IPS-20b (cell line): ENCODE measurements at regions not wholly inside any gene's neighbourhood (a gene's known extent, or its start where the extent isn't known, plus 50 kb on each side); places are given as distances from the start of the nearest gene placed in this dataset.

Experiments used
- H3K27ac ChIP-seq: one replicate; pipeline ENCODE4 v1.5.1; 2013; ENCODE audit warnings: low read length
- H3K27me3 ChIP-seq: 2 replicates; pipeline ENCODE4 v1.6.1; 2013; ENCODE audit warnings: mild to moderate bottlenecking, low read length, inconsistent platforms; ENCODE audit not compliant: insufficient read depth
- H3K36me3 ChIP-seq: 2 replicates; pipeline ENCODE4 v1.6.1; 2013; ENCODE audit warnings: low read depth, mild to moderate bottlenecking, inconsistent platforms, low read length, moderate library complexity; ENCODE audit not compliant: insufficient read depth
- H3K4me1 ChIP-seq: 2 replicates; pipeline ENCODE4 v1.6.1; 2013; ENCODE audit warnings: mild to moderate bottlenecking, control low read depth, inconsistent platforms, low read length, moderate library complexity; ENCODE audit not compliant: insufficient read depth
- H3K4me3 ChIP-seq: 2 replicates; pipeline ENCODE4 v1.5.1; 2013; ENCODE audit warnings: mild to moderate bottlenecking, low read length, inconsistent platforms
- H3K9ac ChIP-seq: 2 replicates; pipeline ENCODE4 v1.6.1; 2013; ENCODE audit warnings: low read depth, mild to moderate bottlenecking, inconsistent platforms, low read length, moderate library complexity
- H3K9me3 ChIP-seq: 2 replicates; pipeline ENCODE4 v1.6.1; 2013; ENCODE audit warnings: mild to moderate bottlenecking, low read depth, low read length, inconsistent platforms; ENCODE audit not compliant: insufficient read depth

GRCh38 chr6:41429506-41430504, 94.4 kb downstream of the NCR2 start:
- Histone ChIP-seq H3K9me3 (no peaks in the 10 kb centered on the region), H3K4me1 (peaks cover 16% of the 10 kb centered on the region; the same call in 1 of the 2 replicates), H3K27me3 (peaks cover 74% of the 10 kb centered on the region), H3K4me3 (no peak overlapping the region), H3K9ac (no peak overlapping the region), H3K27ac (no peak overlapping the region), H3K36me3 (no peaks in the 10 kb centered on the region)

- H3K27me3 ChIP-seq = peaks cover 63% of the 10 kb centered on the region
- H3K9me3 ChIP-seq = no peaks in the 10 kb centered on the region
- no peak overlapping the region for H3K4me3 ChIP-seq
- H3K4me1 ChIP-seq = peaks cover 19% of the 10 kb centered on the region; the same call in 1 of the 2 replicates
- no peak overlapping the region for H3K27ac ChIP-seq
- H3K9ac ChIP-seq = no peak overlapping the region
- no peaks in the 10 kb centered on the region for H3K36me3 ChIP-seq
These were observed 95.5 kb downstream of the NCR2 start for GRCh38 chr6:41430875-41431274.

GRCh38 chr6:41432280-41432679, 96.9 kb downstream of the NCR2 start:
- Histone ChIP-seq H3K9ac (no peak overlapping the region), H3K4me3 (no peak overlapping the region), H3K36me3 (no peaks in the 10 kb centered on the region), H3K27me3 (peaks cover 49% of the 10 kb centered on the region), H3K4me1 (peaks cover 12% of the 10 kb centered on the region; the same call in 1 of the 2 replicates), H3K27ac (no peak overlapping the region), H3K9me3 (no peaks in the 10 kb centered on the region)

GRCh38 chr6:41434803-41435481, 99.5 kb downstream of the NCR2 start:
- no peak overlapping the region for H3K4me3 ChIP-seq
- H3K9me3 ChIP-seq = no peaks in the 10 kb centered on the region
- H3K27me3 ChIP-seq = peaks cover 38% of the 10 kb centered on the region
- no peak overlapping the region for H3K9ac ChIP-seq
- H3K4me1 ChIP-seq = peaks cover 7% of the 10 kb centered on the region; the same call in 1 of the 2 replicates
- no peak overlapping the region for H3K27ac ChIP-seq
- H3K36me3 ChIP-seq = no peaks in the 10 kb centered on the region

GRCh38 chr6:41437604-41438003, 102.2 kb downstream of the NCR2 start:
- Histone ChIP-seq H3K4me3 (no peak overlapping the region), H3K27ac (no peak overlapping the region)

GRCh38 chr6:41438746-41439145, 103.3 kb downstream of the NCR2 start:
- Histone ChIP-seq H3K36me3 (no peaks in the 10 kb centered on the region), H3K9me3 (no peaks in the 10 kb centered on the region), H3K4me3 (no peak overlapping the region), H3K9ac (no peak overlapping the region), H3K27me3 (peaks cover 39% of the 10 kb centered on the region), H3K27ac (no peak overlapping the region), H3K4me1 (peaks cover 14% of the 10 kb centered on the region; the same call in 1 of the 2 replicates)

More at GRCh38 chr6:41437604-41438003, 102.2 kb downstream of the NCR2 start:
- Histone ChIP-seq H3K36me3 (no peaks in the 10 kb centered on the region), H3K9ac (no peak overlapping the region), H3K27me3 (peaks cover 38% of the 10 kb centered on the region), H3K4me1 (peaks cover 11% of the 10 kb centered on the region; the same call in 1 of the 2 replicates), H3K9me3 (no peaks in the 10 kb centered on the region)

- Histone ChIP-seq H3K27me3 (peaks cover 49% of the 10 kb centered on the region), H3K27ac (no peak overlapping the region), H3K9me3 (no peaks in the 10 kb centered on the region), H3K9ac (no peak overlapping the region), H3K36me3 (no peaks in the 10 kb centered on the region), H3K4me1 (peaks cover 20% of the 10 kb centered on the region; the same call in 1 of the 2 replicates), H3K4me3 (no peak overlapping the region)
These were observed 104.4 kb downstream of the NCR2 start for GRCh38 chr6:41439524-41440418.

GRCh38 chr6:41440958-41441357, 105.2 kb upstream of the FOXP4 start:
- H3K27me3 ChIP-seq = peaks cover 61% of the 10 kb centered on the region
- peaks cover 15% of the 10 kb centered on the region; the same call in 1 of the 2 replicates for H3K4me1 ChIP-seq
- H3K36me3 ChIP-seq = no peaks in the 10 kb centered on the region
- H3K27ac ChIP-seq = no peak overlapping the region
- H3K9me3 ChIP-seq = no peaks in the 10 kb centered on the region
- no peak overlapping the region for H3K9ac ChIP-seq
- no peak overlapping the region for H3K4me3 ChIP-seq

GRCh38 chr6:41441598-41442351, 104.4 kb upstream of the FOXP4 start:
- H3K9me3 ChIP-seq = no peaks in the 10 kb centered on the region
- peaks cover 64% of the 10 kb centered on the region for H3K27me3 ChIP-seq
- H3K4me3 ChIP-seq = no peak overlapping the region
- H3K4me1 ChIP-seq = peaks cover 15% of the 10 kb centered on the region; the same call in 1 of the 2 replicates
- H3K9ac ChIP-seq = no peak overlapping the region
- H3K27ac ChIP-seq = no peak overlapping the region
- no peaks in the 10 kb centered on the region for H3K36me3 ChIP-seq

GRCh38 chr6:41442352-41442672, 103.9 kb upstream of the FOXP4 start:
- no peaks in the 10 kb centered on the region for H3K9me3 ChIP-seq
- H3K27ac ChIP-seq = no peak overlapping the region
- peaks cover 15% of the 10 kb centered on the region; the same call in 1 of the 2 replicates for H3K4me1 ChIP-seq
- H3K27me3 ChIP-seq = peaks cover 64% of the 10 kb centered on the region
- H3K4me3 ChIP-seq = peak overlapping the region; percentile 12; the same call in 1 of the 2 replicates
- H3K9ac ChIP-seq = no peak overlapping the region
- H3K36me3 ChIP-seq = no peaks in the 10 kb centered on the region
